Activated naive CD4-positive, alpha-beta T cell treated with anti-CD3 and anti-CD28 coated beads for 36 hours (primary cell): ENCODE measurements at regions not wholly inside any gene's neighbourhood (a gene's known extent, or its start where the extent isn't known, plus 50 kb on each side); places are given as distances from the start of the nearest gene placed in this dataset.

ENCODE experiments used
- CTCF ChIA-PET: fragments of 350-600 bp; sonication (Branson Sonifier 250); formaldehyde crosslinking; loops from one replicate; lab custom pipeline; 2021; ENCODE audit warnings: antibody characterized with exemption; lab: Charles Lee
- DNase-seq: peaks from one replicate; pipeline ENCODE4 v3.0.0-alpha.2; 2020
- H3K27ac Mint-ChIP-seq: one replicate; pipeline ENCODE4 v1.8.0; 2021; ENCODE audit warnings: mild to moderate bottlenecking, mixed read lengths
- H3K27me3 Mint-ChIP-seq: one replicate; pipeline ENCODE4 v1.8.0; 2021; ENCODE audit warnings: low read depth, mixed read lengths
- H3K36me3 Mint-ChIP-seq: one replicate; pipeline ENCODE4 v1.8.0; 2021; ENCODE audit warnings: low read depth, mixed read lengths
- H3K4me1 Mint-ChIP-seq: one replicate; pipeline ENCODE4 v1.8.0; 2021; ENCODE audit warnings: low read depth, mixed read lengths
- H3K4me3 Mint-ChIP-seq: one replicate; pipeline ENCODE4 v1.8.0; 2021; ENCODE audit warnings: mild to moderate bottlenecking, moderate library complexity, mixed read lengths
- H3K9me3 Mint-ChIP-seq: one replicate; pipeline ENCODE4 v1.8.0; 2021; ENCODE audit warnings: mixed read lengths
- intact Hi-C: fragments of 100-400 bp; cut with micrococcal nuclease; formaldehyde crosslinking; loops from one replicate; pipeline ENCODE4 v1.15.1; 2023

GRCh38 chr9:7871977-7872730 is 72.6 kb upstream of the DMAC1 start:
- H3K4me3 Mint-ChIP-seq, result no peak overlapping the region
- CTCF ChIA-PET, result no interaction called here
- no peaks in the 10 kb centered on the region for H3K27me3 Mint-ChIP-seq
- no peak for DNase-seq
- H3K9me3 Mint-ChIP-seq, result no peaks in the 10 kb centered on the region
- H3K4me1 Mint-ChIP-seq, result peaks cover 3% of the 10 kb centered on the region
- intact Hi-C loops, result no loop called here
- no peaks in the 10 kb centered on the region for H3K36me3 Mint-ChIP-seq
- no peak overlapping the region for H3K27ac Mint-ChIP-seq

GRCh38 chr9:7869340-7869739 is 69.8 kb upstream of the DMAC1 start:
- peaks cover 3% of the 10 kb centered on the region for H3K4me1 Mint-ChIP-seq
- CTCF ChIA-PET, result interaction anchor here (0.8 kb wide), 1 partner anchor 23 kb away, joined by 3 read pairs; no protein-coding TSS in a partner anchor
- no peaks in the 10 kb centered on the region for H3K27me3 Mint-ChIP-seq
- no peak for DNase-seq
- H3K36me3 Mint-ChIP-seq, result no peaks in the 10 kb centered on the region
- intact Hi-C loops, result no loop called here
- peaks cover 4% of the 10 kb centered on the region for H3K9me3 Mint-ChIP-seq
- no peak overlapping the region for H3K27ac Mint-ChIP-seq
- no peak overlapping the region for H3K4me3 Mint-ChIP-seq

GRCh38 chr9:7862170-7862569 is 62.6 kb upstream of the DMAC1 start:
- no peaks in the 10 kb centered on the region for H3K27me3 Mint-ChIP-seq
- peaks cover 4% of the 10 kb centered on the region for H3K9me3 Mint-ChIP-seq
- H3K36me3 Mint-ChIP-seq, result no peaks in the 10 kb centered on the region
- CTCF ChIA-PET, result interaction anchor here (0.7 kb wide), 1 partner anchor 602 kb away, joined by 3 read pairs; no protein-coding TSS in a partner anchor
- H3K27ac Mint-ChIP-seq, result no peak overlapping the region
- intact Hi-C loops, result no loop called here
- DNase-seq, result no peak
- H3K4me1 Mint-ChIP-seq, result no peaks in the 10 kb centered on the region
- no peak overlapping the region for H3K4me3 Mint-ChIP-seq

- no peaks in the 10 kb centered on the region for H3K27me3 Mint-ChIP-seq
- H3K27ac Mint-ChIP-seq, result no peak overlapping the region
- H3K36me3 Mint-ChIP-seq, result no peaks in the 10 kb centered on the region
- no peak overlapping the region for H3K4me3 Mint-ChIP-seq
- CTCF ChIA-PET, result no interaction called here
- no peaks in the 10 kb centered on the region for H3K4me1 Mint-ChIP-seq
- intact Hi-C loops, result no loop called here
- DNase-seq, result no peak
- H3K9me3 Mint-ChIP-seq, result peaks cover 4% of the 10 kb centered on the region
Measured at GRCh38 chr9:7861086-7861485, 61.5 kb upstream of the DMAC1 start.

- Mint-ChIP-seq H3K9me3 (peaks cover 2% of the 10 kb centered on the region), H3K27me3 (no peaks in the 10 kb centered on the region), H3K4me3 (no peak overlapping the region), H3K36me3 (no peaks in the 10 kb centered on the region), H3K27ac (no peak overlapping the region), H3K4me1 (no peaks in the 10 kb centered on the region)
- DNase-seq, result no peak
- CTCF ChIA-PET, result no interaction called here
- intact Hi-C loops, result no loop called here
Measured at GRCh38 chr9:7860335-7860709, 60.7 kb upstream of the DMAC1 start.

- Mint-ChIP-seq H3K4me1 (no peaks in the 10 kb centered on the region), H3K27ac (no peak overlapping the region), H3K4me3 (no peak overlapping the region), H3K36me3 (no peaks in the 10 kb centered on the region), H3K9me3 (no peaks in the 10 kb centered on the region), H3K27me3 (no peaks in the 10 kb centered on the region)
- intact Hi-C loops, result no loop called here
- CTCF ChIA-PET, result no interaction called here
- DNase-seq, result no peak
Measured at GRCh38 chr9:7859701-7860334, 60.2 kb upstream of the DMAC1 start.

GRCh38 chr9:7858166-7858565 is 58.6 kb upstream of the DMAC1 start:
- intact Hi-C loops, result no loop called here
- Mint-ChIP-seq H3K4me1 (no peaks in the 10 kb centered on the region), H3K9me3 (no peaks in the 10 kb centered on the region), H3K27me3 (no peaks in the 10 kb centered on the region), H3K36me3 (no peaks in the 10 kb centered on the region), H3K4me3 (no peak overlapping the region), H3K27ac (no peak overlapping the region)
- no peak for DNase-seq
- CTCF ChIA-PET, result no interaction called here

- no peaks in the 10 kb centered on the region for H3K36me3 Mint-ChIP-seq
- DNase-seq, result no peak
- H3K27me3 Mint-ChIP-seq, result no peaks in the 10 kb centered on the region
- H3K27ac Mint-ChIP-seq, result no peak overlapping the region
- H3K4me1 Mint-ChIP-seq, result no peaks in the 10 kb centered on the region
- intact Hi-C loops, result no loop called here
- no peaks in the 10 kb centered on the region for H3K9me3 Mint-ChIP-seq
- CTCF ChIA-PET, result no interaction called here
- H3K4me3 Mint-ChIP-seq, result no peak overlapping the region
Measured at GRCh38 chr9:7854763-7855162, 55.2 kb upstream of the DMAC1 start.
